ENCODE measurements at regions not wholly inside any gene's neighbourhood (a gene's known extent, or its start where the extent isn't known, plus 50 kb on each side); places are given as distances from the start of the nearest gene placed in this dataset.

DNA sequence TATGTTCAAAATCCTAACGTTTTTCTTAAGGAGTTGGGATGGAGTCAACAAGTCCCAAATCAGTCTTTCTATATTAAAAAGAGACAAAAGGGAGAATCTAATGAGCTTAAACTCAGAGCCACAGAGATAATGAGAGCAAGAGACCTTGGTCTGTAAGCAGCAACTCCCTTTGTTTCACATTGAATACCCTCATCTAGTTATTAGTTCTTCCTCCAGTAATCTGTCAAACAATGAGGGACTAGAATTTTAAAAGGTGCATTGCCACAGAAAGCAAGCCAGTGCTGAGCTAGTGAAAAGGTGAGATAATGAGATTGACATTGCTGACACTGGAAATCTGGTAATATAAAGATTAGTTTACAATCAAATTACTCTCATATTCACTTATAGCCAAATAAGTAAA is 718.6 kb downstream of the DACH1 start:
- Mint-ChIP-seq H3K27me3 (no peaks in the 10 kb centered on the region), H3K27ac (no peak overlapping the region), H3K4me3 (ENCODE audit: low read depth) (no peak overlapping the region), H3K9me3 (ENCODE audit: low read depth) (no peaks in the 10 kb centered on the region), H3K4me1 (ENCODE audit: low read depth) (peaks cover 23% of the 10 kb centered on the region), H3K36me3 (ENCODE audit: insufficient read depth) (no peaks in the 10 kb centered on the region)
- TF ChIP-seq, protein P1, sequence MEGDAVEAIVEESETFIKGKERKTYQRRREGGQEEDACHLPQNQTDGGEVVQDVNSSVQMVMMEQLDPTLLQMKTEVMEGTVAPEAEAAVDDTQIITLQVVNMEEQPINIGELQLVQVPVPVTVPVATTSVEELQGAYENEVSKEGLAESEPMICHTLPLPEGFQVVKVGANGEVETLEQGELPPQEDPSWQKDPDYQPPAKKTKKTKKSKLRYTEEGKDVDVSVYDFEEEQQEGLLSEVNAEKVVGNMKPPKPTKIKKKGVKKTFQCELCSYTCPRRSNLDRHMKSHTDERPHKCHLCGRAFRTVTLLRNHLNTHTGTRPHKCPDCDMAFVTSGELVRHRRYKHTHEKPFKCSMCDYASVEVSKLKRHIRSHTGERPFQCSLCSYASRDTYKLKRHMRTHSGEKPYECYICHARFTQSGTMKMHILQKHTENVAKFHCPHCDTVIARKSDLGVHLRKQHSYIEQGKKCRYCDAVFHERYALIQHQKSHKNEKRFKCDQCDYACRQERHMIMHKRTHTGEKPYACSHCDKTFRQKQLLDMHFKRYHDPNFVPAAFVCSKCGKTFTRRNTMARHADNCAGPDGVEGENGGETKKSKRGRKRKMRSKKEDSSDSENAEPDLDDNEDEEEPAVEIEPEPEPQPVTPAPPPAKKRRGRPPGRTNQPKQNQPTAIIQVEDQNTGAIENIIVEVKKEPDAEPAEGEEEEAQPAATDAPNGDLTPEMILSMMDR (IDR thresholded peaks at IDR 0.05; ENCODE audit: unreplicated experiment) = no peak
- no peak for DNase-seq (ENCODE audit: low spot score, unreplicated experiment)

DNA sequence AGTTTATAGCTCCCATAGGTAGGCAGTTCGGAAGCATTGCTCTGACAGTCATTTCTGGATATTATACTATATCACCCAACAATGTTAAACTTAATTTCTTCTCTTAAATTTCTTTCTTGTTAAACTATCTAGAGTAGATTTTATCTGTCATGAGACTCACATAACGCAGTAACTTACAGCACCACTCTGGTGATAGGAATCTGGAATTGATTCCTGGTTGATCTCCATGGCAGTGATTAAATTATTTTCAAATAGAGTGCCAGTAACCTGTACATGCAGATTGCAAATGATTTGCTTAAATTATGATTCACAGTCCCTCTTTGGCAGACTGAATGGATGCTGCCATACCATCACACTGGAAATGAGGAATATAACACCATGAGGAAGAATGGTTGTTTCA is 722.1 kb downstream of the DACH1 start:
- Mint-ChIP-seq H3K9me3 (ENCODE audit: low read depth) (no peaks in the 10 kb centered on the region), H3K4me1 (ENCODE audit: low read depth) (peaks cover 19% of the 10 kb centered on the region), H3K27me3 (no peaks in the 10 kb centered on the region), H3K4me3 (ENCODE audit: low read depth) (no peak overlapping the region), H3K36me3 (ENCODE audit: insufficient read depth) (no peaks in the 10 kb centered on the region), H3K27ac (no peak overlapping the region)
- no peak for DNase-seq (ENCODE audit: low spot score, unreplicated experiment)
- TF ChIP-seq, protein P1 (IDR thresholded peaks at IDR 0.05; ENCODE audit: unreplicated experiment) = no peak

DNA sequence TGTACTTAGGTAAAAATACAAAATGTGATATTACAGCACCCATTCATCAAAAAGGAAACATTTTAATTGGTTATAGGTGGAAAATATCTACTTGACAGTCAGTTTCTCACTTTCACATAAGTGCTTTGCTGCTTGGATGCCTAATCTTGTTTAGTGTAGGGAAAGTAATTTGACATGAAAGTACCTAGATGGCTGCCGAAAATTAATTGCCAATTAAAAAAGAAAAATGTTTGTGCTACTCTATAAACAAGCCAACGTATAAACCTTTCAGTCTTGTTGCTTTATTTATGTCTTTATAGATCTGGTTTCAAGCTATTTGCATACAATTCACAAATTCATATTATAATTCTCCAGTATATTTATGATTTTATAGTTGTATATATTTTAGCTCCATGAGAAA is 729.9 kb downstream of the DACH1 start:
- H3K4me1 Mint-ChIP-seq (ENCODE audit: low read depth) = no peaks in the 10 kb centered on the region
- H3K4me3 Mint-ChIP-seq (ENCODE audit: low read depth) = no peak overlapping the region
- H3K27me3 Mint-ChIP-seq = no peaks in the 10 kb centered on the region
- H3K27ac Mint-ChIP-seq = no peak overlapping the region
- DNase-seq (ENCODE audit: low spot score, unreplicated experiment) = no peak
- H3K9me3 Mint-ChIP-seq (ENCODE audit: low read depth) = no peaks in the 10 kb centered on the region
- TF ChIP-seq, protein P1 (IDR thresholded peaks at IDR 0.05; ENCODE audit: unreplicated experiment) = no peak
- no peaks in the 10 kb centered on the region for H3K36me3 Mint-ChIP-seq (ENCODE audit: insufficient read depth)

DNA sequence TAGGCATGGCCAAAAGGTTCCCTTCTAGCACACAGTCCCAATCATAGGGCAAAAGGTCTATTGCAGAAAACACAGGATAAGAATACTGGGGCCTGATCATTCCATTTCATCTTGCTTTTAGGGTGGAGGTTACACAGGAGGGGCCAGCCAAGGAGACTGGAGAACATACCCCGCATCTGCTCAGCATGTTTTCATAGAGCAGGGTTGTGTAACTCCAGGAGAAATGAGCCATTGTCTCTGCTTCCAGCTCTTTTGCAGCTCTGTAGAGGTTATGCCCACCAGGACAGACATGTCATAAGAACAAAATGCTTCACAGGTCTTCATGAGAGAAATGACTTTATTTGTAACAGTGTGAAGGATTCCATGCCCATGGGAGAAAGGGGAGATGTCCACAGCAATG is 742.8 kb downstream of the DACH1 start:
- Mint-ChIP-seq H3K9me3 (ENCODE audit: low read depth) (peaks cover 13% of the 10 kb centered on the region), H3K4me1 (ENCODE audit: low read depth) (peaks cover 3% of the 10 kb centered on the region), H3K27ac (no peak overlapping the region), H3K27me3 (no peaks in the 10 kb centered on the region), H3K36me3 (ENCODE audit: insufficient read depth) (no peaks in the 10 kb centered on the region), H3K4me3 (ENCODE audit: low read depth) (no peak overlapping the region)
- TF ChIP-seq, protein P1 (IDR thresholded peaks at IDR 0.05; ENCODE audit: unreplicated experiment) = no peak
- DNase-seq (ENCODE audit: low spot score, unreplicated experiment) = no peak

DNA sequence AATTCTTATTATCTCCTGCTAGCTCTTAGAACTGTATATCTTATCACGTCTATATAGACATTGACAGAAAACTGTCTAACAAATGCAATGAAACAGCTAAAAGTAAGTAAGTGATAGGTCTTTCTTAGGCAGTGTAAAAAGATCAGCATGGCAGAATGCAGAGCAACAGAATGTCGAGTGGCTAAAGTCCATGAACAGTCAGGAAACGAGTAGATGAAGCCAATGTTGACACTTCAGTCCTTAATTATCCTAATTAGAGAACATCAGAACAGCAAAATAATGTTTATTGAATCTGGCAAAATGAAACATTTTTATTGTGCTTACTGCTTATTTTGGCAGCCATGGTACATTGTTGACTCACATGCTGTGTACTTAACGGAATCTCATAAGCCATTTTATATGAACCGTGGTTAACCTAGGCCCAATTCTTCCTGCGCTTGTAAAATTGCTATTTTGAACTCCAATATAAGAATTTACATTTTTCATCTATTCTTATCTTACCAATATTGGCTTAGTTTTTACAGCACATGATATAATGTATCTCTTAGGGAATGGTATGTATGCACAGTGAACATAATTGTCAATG is 748.1 kb downstream of the DACH1 start:
- H3K9me3 Mint-ChIP-seq (ENCODE audit: low read depth) = peaks cover 4% of the 10 kb centered on the region

More for the DNA sequence above, 748.1 kb downstream of the DACH1 start:
- no peak for DNase-seq (ENCODE audit: low spot score, unreplicated experiment)
- Mint-ChIP-seq H3K27me3 (no peaks in the 10 kb centered on the region), H3K4me1 (ENCODE audit: low read depth) (no peaks in the 10 kb centered on the region), H3K4me3 (ENCODE audit: low read depth) (no peak overlapping the region), H3K36me3 (ENCODE audit: insufficient read depth) (no peaks in the 10 kb centered on the region), H3K27ac (no peak overlapping the region)
- TF ChIP-seq, protein P1 (IDR thresholded peaks at IDR 0.05; ENCODE audit: unreplicated experiment) = no peak

All from progenitor cell of endocrine pancreas (in vitro differentiated cells).